HG02840 (cell line): ENCODE measurements at regions not wholly inside any gene's neighbourhood (a gene's known extent, or its start where the extent isn't known, plus 50 kb on each side); places are given as distances from the start of the nearest gene placed in this dataset.
"Not testable (repeated sequence)": the region's sequence is repeated elsewhere in the genome, so short reads cannot be mapped to it uniquely, and the experiment has no call there.

Source experiments
- ATAC-seq: cut with Tn5 transposase; IDR thresholded peaks from one replicate; pipeline ENCODE4 v1.9.1; 2021; ENCODE audit warnings: mild to moderate bottlenecking, moderate library complexity, moderate number of reproducible peaks; ENCODE audit not compliant: unreplicated experiment, low FRiP score

- ATAC-seq: no peak
Measured at GRCh38 chr7:114293289-114294012, 121.2 kb upstream of the FOXP2 start.

DNA sequence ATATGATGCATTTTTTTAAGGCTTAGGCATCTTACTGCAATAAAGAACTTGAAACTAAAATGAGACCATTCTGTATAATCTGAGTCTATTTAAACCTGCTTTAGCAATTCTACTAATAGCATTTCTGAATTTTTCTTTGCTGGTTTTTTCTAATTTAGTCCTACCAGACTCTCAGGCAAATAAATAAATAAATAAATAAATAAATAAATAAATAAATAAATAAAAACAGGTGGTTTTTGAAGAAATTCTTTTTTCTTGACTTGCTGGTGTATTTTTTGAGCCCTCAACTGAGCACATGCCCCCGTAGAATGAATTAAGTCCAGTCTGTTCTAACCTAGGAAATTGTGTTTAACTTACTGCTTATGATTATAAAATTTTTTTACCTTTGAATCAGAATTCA is 134.7 kb upstream of the FOXP2 start:
- ATAC-seq: no peak

GRCh38 chr7:114273218-114273617 is 141.4 kb upstream of the FOXP2 start:
- no peak for ATAC-seq

- no peak for ATAC-seq
Measured at GRCh38 chr7:114269714-114270113, 144.9 kb upstream of the FOXP2 start.

- not testable (repeated sequence) for ATAC-seq
Measured at GRCh38 chr7:114267550-114267949, 147.1 kb upstream of the FOXP2 start.

- no peak for ATAC-seq
Measured at GRCh38 chr7:114264023-114264422, 150.6 kb upstream of the FOXP2 start.

- no peak for ATAC-seq
Measured at GRCh38 chr7:114263219-114263618, 151.4 kb upstream of the FOXP2 start.

DNA sequence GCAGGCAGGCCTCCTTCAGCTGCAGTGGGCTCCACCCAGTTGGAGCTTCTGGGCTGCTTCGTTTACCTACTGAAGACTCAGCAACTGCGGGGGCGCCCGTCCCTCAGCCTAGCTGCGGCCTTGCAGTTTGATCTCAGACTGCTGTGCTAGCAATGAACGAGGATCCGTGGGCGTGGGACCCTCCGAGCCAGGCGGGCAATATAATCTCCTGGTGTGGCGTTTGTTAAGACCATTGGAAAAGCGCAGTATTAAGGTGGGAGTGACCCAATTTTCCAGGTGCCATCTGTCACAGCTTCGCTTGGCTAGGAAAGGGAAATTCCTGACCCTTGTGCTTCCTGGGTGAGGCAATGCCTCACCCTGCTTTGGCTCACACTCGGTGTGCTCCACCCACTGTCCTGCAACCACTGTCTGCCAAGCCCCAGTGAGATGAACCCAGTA is 159.2 kb upstream of the FOXP2 start:
- no peak for ATAC-seq

- no peak for ATAC-seq
Measured at GRCh38 chr7:114243646-114244045, 171.0 kb upstream of the FOXP2 start.

DNA sequence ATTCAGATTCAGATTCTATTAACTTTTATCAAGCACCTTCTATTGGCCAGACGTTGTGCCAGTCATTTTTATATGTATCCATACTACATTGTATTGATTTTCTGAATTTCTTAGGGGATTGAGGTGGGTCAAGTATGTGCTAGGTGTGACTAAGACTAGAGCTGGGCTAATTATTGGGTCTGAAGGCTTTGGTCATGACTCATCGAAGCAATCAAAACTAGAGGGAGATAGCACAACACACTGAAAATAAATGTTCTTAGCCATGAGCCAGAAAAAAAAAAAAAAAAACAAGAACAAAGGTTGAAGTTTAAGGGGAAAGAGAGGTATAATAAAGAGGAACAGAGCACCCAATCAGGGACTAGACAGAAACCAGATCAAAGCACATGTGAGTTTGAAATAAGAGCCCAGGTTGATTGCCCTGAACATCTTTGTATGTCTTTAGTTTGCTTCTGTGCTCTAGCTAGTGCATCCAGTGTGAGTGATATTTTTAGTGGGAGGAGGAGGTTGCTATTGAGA is 171.6 kb upstream of the FOXP2 start:
- ATAC-seq: no peak

DNA sequence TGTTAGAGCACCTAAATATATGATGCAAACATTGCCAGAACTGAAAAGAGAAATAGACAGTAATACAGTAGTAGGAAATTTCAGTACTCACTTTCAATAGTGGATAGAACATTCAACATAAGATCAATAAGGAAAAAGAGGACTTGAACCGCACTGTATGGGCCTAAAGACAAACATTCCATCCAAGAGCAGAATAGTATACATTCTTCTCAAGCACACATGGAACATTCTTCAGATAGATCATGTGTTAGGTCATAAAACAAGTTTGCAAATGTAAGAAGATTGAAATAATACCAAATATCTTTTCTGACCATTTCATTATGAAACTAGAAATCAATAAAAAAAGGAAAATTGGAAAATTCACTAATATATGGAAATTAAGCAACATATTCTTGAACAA is 185.4 kb upstream of the FOXP2 start:
- no peak for ATAC-seq

DNA sequence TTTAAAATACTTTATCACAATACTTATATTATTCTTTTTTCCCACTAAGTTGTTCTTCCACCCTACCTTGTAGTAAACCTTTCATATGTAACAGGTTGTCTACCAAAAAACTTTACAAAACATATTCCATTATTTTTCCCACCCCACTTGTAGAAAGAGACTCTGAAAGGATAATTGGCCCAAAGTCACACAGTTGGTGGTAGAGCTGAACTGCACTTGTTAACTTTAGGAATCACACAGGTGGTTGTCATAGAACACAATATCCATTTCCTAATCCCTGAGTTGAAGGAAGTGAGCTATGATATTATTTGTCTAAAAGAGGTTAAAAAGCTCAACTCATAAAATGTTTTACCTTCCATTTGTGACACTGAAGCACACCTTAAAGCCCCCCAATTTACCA is 188.8 kb upstream of the FOXP2 start:
- ATAC-seq: no peak

- ATAC-seq: no peak
Measured at GRCh38 chr7:114218283-114218682, 196.3 kb upstream of the FOXP2 start.

DNA sequence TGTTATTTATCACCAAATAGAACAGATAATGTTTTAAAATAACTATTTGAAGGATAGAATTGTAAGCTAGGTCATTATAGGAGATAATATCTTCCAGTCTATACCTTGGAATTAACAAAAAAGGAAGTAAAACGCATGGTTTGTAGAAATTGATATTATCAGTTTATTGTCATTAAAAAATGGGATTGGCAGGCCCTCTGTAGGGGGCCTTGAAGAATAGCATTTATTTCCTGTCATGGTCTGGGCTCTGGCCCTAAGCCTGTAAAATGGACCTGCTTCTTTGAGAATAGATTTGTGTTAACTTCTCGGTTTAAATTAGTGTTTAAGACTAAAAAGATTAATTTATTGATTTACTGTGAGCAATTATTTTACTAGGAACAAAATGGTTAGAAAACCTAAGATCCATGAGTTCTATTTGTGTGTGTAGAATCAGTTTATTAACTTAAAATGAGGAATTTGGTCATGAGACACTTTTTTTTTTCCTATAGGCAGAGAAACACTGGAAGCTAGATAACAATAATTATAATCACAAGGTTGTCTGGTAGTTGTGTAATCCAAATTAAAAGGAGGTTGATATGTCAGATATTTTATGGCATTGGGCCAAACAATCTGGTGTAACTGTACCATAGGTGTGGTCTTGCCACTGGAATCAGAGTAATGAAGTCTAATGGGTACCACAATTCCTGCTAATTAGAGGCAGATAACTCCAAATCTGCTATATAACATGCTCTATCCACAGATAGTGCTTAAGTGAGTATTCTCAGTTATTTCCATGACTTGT is 197.4 kb upstream of the FOXP2 start:
- ATAC-seq: no peak

DNA sequence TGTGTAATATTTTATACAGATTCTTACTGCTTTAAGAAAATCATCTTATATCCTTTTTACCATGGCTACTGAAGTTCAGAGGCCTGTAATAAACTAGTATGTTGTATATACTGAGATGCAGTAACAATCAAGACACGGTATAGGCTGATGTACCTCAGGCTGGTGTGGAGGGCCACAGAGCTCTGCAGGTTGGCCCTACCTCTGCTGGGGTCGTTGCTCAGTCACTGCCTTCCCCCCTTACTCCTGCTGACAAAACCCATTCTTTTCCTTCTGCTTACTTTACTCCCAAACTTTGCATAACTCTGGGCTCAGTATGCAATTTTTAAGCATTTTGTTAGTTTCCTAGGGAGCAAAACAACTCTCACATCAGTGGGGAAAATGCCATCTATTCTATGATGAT is 200.1 kb upstream of the FOXP2 start:
- no peak for ATAC-seq

DNA sequence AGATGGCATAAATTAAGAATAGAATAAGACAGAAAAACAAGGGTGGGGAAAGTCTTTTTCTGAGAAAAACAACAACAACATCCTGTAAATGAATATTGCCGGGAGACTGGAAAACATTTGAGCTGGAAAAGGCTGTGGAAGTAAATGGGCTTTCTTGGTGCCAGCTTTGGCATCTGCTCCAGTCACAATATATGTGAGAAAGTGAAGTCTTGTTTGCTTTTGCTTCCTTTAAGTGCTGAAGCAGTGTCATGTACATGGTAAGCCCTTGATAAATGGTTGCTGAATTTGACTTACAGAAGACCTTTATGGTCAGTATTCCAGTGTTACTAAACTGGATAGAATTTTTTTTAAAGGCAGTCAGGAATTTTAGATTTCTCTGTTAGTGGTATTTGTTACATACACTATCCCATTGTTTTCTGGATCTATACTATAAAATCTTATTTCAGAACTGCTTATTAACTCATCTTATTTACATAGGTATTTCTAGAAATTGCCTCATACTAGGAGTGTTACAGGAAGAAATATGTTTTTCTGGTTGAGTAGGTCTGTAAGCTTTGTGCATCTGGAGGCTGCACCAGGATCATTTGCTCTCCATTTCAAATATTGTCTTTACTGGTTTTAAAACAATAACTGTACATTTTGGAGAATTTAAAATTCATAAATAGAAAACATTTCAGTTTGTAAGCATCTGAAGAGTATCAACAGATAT is 201.7 kb upstream of the FOXP2 start:
- no peak for ATAC-seq

DNA sequence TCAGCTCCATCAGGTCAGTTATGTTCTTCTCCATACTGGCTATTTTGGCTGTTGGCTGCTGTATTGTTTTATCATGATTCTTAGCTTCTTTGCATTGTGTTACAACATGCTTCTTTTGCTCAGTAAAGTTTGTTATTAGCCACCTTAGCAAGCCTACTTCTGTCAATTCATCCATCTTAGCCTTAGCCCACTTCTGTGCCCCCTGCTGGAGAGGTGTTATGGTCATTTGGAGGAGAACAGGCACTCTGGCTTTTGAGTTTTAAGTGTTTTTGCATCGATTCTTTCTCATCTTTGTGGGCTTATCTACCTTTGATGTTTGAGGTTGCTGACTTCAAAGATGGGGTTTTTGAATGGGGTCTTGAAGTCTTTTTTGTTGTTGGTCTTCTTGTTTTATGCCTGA is 204.6 kb upstream of the FOXP2 start:
- no peak for ATAC-seq

- no peak for ATAC-seq
Measured at GRCh38 chr7:114206688-114207087, 207.9 kb upstream of the FOXP2 start.

DNA sequence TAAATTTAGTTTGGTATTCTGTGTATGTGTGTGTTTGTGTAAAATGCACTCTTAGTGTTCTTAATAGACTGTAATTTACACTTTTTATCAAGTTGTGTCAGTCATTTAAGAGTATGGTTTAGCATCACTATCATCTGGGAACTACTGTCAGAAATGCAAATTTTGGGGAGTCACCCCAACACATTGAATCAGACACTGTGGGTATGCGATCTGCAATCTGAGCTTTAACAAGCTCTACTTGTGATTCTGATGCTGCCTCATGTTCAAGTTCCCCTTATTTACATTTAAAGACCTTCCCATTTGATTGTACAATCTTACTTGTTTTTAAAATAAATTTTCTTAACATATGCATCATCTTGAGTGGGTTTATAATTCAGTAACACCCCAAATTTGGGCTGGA is 218.1 kb upstream of the FOXP2 start:
- ATAC-seq: no peak

DNA sequence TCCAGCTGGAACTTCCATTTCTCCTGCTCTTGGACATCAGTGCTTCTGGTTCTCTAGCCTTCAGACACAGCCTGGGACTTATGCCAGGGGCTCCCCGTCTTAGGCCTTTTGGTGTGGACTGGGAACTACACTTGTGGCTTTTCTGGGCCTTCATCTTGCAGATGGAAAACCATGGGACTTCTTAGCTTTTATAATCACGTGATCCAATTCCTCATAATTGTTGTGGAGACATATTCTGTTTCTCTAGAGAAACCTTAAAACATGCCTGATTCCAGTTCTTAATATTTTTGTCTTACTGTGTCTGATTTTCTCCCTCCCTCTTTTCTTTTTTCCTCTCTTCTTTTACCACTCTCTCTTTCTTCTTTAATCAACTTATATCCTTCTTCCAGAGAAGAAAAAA is 224.2 kb upstream of the FOXP2 start:
- no peak for ATAC-seq
